ENCODE measurements at regions not wholly inside any gene's neighbourhood (a gene's known extent, or its start where the extent isn't known, plus 50 kb on each side); places are given as distances from the start of the nearest gene placed in this dataset.

- TF ChIP-seq, protein P1, sequence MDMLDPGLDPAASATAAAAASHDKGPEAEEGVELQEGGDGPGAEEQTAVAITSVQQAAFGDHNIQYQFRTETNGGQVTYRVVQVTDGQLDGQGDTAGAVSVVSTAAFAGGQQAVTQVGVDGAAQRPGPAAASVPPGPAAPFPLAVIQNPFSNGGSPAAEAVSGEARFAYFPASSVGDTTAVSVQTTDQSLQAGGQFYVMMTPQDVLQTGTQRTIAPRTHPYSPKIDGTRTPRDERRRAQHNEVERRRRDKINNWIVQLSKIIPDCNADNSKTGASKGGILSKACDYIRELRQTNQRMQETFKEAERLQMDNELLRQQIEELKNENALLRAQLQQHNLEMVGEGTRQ (CRISPR knock-in tag; IDR thresholded peaks at IDR 0.05), result no peak
- TF ChIP-seq, protein P2, sequence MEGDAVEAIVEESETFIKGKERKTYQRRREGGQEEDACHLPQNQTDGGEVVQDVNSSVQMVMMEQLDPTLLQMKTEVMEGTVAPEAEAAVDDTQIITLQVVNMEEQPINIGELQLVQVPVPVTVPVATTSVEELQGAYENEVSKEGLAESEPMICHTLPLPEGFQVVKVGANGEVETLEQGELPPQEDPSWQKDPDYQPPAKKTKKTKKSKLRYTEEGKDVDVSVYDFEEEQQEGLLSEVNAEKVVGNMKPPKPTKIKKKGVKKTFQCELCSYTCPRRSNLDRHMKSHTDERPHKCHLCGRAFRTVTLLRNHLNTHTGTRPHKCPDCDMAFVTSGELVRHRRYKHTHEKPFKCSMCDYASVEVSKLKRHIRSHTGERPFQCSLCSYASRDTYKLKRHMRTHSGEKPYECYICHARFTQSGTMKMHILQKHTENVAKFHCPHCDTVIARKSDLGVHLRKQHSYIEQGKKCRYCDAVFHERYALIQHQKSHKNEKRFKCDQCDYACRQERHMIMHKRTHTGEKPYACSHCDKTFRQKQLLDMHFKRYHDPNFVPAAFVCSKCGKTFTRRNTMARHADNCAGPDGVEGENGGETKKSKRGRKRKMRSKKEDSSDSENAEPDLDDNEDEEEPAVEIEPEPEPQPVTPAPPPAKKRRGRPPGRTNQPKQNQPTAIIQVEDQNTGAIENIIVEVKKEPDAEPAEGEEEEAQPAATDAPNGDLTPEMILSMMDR (IDR thresholded peaks at IDR 0.05 in 2 of 3, conservative IDR thresholded peaks at IDR 0.05 in 1 of 3; ENCODE audit: insufficient read depth in 2 of 3, low read depth in 1 of 3, low read length in 3 of 3), result no peak
- TF ChIP-seq NFIC (IDR thresholded peaks at IDR 0.05) (no peak), POLR2AphosphoS5 (IDR thresholded peaks at IDR 0.05; ENCODE audit: control insufficient read depth, insufficient read depth, low read depth, low read length) (no peak), HDAC1 (IDR thresholded peaks at IDR 0.05) (no peak)
Measured at GRCh38 chrX:39846460-39846859, 251.3 kb downstream of the BCOR start.
